ENCODE measurements at regions not wholly inside any gene's neighbourhood (a gene's known extent, or its start where the extent isn't known, plus 50 kb on each side); places are given as distances from the start of the nearest gene placed in this dataset.
"Not testable (repeated sequence)": the region's sequence is repeated elsewhere in the genome, so short reads cannot be mapped to it uniquely, and the experiment has no call there.

GRCh38 chr14:48584031-48584430 lies 908.6 kb upstream of the MDGA2 start:
- DNase-seq (ENCODE audit: low spot score): peak; percentile 37

GRCh38 chr14:48582938-48583337 lies 907.5 kb upstream of the MDGA2 start:
- DNase-seq (ENCODE audit: low spot score): no peak

GRCh38 chr14:48580692-48581091 lies 905.3 kb upstream of the MDGA2 start:
- DNase-seq (ENCODE audit: low spot score): no peak

DNA sequence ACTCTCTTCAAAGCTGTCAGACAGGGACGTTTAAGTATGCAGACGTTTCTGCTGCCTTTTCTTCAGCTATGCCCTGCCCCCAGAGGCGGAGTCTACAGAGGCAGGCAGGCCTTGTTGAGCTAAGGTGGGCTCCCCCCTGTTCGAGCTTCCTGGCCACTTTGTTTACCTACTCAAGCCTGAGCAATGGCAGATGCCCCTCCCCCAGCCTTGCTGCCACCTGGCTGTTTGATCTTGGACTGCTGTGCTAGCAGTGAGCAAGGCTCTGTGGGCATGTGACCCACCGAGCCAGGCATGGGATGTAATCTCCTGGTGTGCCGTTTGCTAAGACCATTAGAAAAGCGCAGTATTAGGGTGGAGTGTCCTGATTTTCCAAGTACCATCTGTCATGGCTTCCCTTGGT lies 900.4 kb upstream of the MDGA2 start:
- DNase-seq (ENCODE audit: low spot score): no peak

GRCh38 chr14:48568688-48569087 lies 893.3 kb upstream of the MDGA2 start:
- no peak for DNase-seq (ENCODE audit: low spot score)

DNA sequence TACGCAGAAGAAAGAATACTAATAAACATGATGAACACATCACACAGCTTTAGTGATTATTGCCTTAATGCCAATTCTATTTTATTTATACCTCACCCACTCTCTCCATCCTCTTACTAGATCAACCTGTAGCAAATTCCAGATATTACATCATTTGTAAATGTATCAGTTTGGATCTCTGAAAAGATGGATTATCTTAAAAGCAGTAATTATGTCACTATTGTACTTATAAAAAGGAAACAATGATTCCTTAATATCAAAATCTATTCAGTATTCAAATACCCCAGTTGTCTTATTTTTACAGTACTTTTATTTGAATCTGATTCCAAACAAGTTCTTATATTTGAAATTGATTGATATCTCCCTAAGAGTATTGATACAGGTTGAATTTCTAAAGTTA lies 892.8 kb upstream of the MDGA2 start:
- DNase-seq (ENCODE audit: low spot score): no peak

DNA sequence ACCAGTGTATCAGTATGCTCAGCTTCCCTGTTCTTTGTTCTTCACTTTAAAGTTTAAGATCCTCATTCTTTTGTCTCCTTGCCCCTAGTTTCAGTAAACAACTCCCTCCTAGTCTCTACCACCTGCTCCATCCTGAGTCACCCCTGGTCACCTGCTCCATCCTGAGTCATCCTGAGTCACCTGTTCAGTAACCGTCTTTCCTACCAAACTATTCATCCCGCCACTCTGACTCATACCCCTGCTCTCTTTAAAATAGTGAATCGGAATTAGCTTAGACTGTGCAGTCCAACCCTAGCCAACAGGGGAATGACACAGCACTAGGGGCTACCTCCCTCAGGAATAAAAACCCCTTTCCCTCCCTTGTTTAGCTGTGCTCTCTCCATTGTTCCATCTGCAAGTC lies 888.1 kb upstream of the MDGA2 start:
- DNase-seq (ENCODE audit: low spot score): peak; percentile 79

GRCh38 chr14:48561438-48561837 lies 886.0 kb upstream of the MDGA2 start:
- DNase-seq (ENCODE audit: low spot score): not testable (repeated sequence)

- DNase-seq (ENCODE audit: low spot score): no peak
Observed at GRCh38 chr14:48560421-48560820, 885.0 kb upstream of the MDGA2 start.

DNA sequence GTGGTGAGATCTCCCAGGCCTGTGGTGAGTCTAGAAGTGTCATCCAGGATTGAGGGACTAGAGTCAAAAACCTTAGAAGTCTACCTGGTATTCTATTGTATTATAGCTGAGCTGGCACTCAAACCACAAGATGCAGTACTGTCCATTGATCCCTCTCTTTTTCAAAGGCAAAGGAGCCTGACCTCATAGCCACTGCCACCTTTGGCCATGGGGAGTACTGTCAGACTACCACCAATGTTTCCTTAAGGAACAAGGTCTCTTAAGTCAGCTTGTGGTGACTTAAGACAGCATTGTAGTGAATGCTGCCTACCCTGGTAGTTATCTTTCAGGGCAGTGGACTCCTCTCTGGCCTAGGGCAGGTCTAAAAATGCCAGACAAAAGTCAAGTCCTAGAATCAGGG lies 878.0 kb upstream of the MDGA2 start:
- no peak for DNase-seq (ENCODE audit: low spot score)

GRCh38 chr14:48546996-48547395 lies 871.6 kb upstream of the MDGA2 start:
- no peak for DNase-seq (ENCODE audit: low spot score)

GRCh38 chr14:48537600-48537999 lies 862.2 kb upstream of the MDGA2 start:
- no peak for DNase-seq (ENCODE audit: low spot score)

GRCh38 chr14:48536318-48536717 lies 860.9 kb upstream of the MDGA2 start:
- peak; percentile 1 for DNase-seq (ENCODE audit: low spot score)

- DNase-seq (ENCODE audit: low spot score): no peak
Observed at GRCh38 chr14:48527832-48528231, 852.4 kb upstream of the MDGA2 start.

DNA sequence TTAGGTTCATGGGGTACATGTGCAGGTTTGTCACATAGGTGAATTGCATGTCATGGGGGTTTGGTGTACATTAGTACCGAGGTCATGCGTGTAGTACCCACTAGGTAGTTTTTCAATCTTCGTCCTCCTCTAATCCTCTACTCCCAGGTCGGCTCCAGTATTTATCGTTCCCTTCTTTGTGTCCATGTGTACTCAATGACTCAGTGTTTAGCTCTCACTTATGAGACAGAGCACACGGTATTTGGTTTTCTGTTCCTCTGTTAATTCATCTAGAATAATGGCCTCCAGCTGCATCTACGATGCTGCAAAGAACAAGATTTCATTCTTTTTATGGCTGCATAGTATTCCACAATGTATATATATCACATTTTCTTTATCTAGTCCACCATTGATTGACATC lies 850.9 kb upstream of the MDGA2 start:
- DNase-seq (ENCODE audit: low spot score): no peak

GRCh38 chr14:48504921-48505320 lies 829.5 kb upstream of the MDGA2 start:
- DNase-seq (ENCODE audit: low spot score): no peak

DNA sequence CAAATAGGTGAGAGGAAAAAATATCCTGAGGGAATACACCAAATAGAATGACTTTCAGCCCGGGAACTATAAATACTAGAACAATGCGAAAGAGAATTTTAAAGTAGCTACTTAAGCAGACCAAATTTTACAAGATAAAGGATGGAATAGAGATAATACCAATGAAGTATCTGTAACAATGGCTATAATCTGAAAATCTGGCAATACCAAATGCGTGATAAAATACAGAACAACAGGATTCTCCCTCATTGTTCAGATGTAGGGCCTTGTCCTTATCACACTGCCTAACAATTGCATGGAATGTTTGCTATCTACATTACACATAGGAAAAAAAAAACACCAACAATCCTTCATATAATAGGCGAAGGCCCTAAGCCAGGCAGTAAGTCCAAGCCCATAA lies 815.4 kb upstream of the MDGA2 start:
- no peak for DNase-seq (ENCODE audit: low spot score)

- DNase-seq (ENCODE audit: low spot score): no peak
Observed at GRCh38 chr14:48473944-48474343, 798.5 kb upstream of the MDGA2 start.

DNA sequence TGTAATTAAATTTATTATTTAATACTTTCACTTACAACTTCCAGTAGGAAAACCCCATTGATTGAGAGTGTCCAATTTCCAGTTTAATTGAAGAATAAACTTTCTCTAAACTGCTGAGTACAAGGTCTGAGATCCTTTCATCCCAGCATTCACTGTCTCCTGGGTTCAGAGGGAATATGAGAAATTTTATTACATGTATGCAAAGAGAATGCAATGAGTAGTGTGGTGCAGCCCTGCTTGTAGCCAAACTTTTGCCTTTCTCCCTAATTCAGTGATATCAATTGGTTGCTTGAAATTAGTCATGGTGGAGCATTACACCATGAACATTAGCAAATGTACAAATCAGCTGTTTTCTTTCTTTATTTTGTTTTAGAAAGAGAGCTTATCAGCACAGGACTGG lies 780.6 kb upstream of the MDGA2 start:
- no peak for DNase-seq (ENCODE audit: low spot score)

DNA sequence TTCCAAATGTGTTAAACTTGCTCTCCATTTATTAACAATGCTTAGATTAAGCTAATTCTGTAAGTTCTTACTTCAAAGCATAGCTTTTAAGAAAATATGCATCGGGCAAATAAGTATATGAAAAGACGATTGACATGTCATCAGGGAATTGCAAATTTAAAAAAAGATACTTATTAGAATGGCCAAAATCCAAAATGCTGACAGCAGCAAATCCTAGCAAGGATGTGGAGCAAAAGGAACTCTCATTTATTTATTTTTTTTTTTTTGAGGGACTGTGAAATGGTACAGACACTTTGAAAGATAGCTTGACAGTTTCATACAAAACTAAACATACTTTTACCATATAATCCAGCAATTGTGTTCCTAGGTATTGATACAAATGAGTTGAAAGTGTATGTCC lies 779.5 kb upstream of the MDGA2 start:
- DNase-seq (ENCODE audit: low spot score): no peak

DNA sequence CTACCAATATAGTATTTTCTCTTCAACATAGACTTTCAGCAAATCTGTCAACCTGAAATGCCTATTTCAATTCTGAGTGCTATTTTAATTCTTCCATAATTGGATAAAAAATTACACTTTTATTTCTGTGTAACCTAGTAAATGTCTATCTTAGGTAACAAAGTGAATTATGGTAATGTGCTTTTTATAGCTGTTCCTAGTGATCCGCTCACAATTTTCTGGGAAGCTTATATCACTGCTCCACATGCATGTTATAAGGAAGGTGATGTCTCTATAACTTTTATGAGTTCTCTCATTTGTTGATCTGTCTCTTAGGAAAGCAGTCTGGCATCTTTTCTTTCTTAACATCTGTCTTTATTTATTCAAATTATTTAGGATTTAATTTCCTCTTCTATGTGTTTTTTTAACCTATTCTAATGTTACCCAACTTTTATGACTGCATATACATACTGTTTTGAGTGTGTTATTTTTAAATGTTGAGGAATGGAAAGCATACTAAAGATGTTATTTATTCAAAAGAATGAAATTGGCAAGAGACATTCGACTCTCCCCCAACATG lies 777.1 kb upstream of the MDGA2 start:
- DNase-seq (ENCODE audit: low spot score): no peak

DNA sequence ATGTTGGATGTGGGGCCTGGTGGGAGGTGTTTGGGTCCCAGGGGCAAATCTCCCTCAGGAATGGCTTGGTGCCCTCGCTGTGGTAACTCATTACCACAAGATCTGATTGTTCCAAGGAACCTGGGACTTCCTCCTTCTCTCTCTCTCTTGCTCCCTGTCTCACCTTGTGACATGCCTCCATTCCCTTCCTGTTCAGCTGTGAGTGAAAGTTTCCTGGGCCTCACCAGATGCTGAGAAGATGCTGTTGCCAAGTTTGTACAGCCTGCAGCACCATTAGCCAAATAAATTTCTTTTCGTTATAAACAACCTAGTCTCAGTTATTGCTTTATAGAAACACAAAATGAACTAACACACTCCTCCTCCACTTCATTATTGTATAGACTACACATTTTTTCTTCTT lies 759.8 kb upstream of the MDGA2 start:
- no peak for DNase-seq (ENCODE audit: low spot score)

- no peak for DNase-seq (ENCODE audit: low spot score)
Observed at GRCh38 chr14:48430805-48431204, 755.4 kb upstream of the MDGA2 start.

- no peak for DNase-seq (ENCODE audit: low spot score)
Observed at GRCh38 chr14:48429512-48429911, 754.1 kb upstream of the MDGA2 start.

Measured in A172 (cell line).